HG03175 (cell line): ENCODE measurements at regions not wholly inside any gene's neighbourhood (a gene's known extent, or its start where the extent isn't known, plus 50 kb on each side); places are given as distances from the start of the nearest gene placed in this dataset.
"Not testable (repeated sequence)": the region's sequence is repeated elsewhere in the genome, so short reads cannot be mapped to it uniquely, and the experiment has no call there.

Experiments
- ATAC-seq: cut with Tn5 transposase; IDR thresholded peaks from one replicate; pipeline ENCODE4 v1.9.1; 2021; ENCODE audit warnings: mild to moderate bottlenecking, moderate library complexity; ENCODE audit not compliant: unreplicated experiment

- not testable (repeated sequence) for ATAC-seq
Observed at GRCh38 chr21:27860314-27860955, 893.5 kb upstream of the ADAMTS5 start.

GRCh38 chr21:27858053-27858825 is 891.4 kb upstream of the ADAMTS5 start:
- not testable (repeated sequence) for ATAC-seq

GRCh38 chr21:27856988-27857387 is 890.1 kb upstream of the ADAMTS5 start:
- not testable (repeated sequence) for ATAC-seq

- ATAC-seq, result no peak
Observed at GRCh38 chr21:27841084-27841672, 874.3 kb upstream of the ADAMTS5 start.

- no peak for ATAC-seq
Observed at GRCh38 chr21:27840262-27840661, 873.4 kb upstream of the ADAMTS5 start.

GRCh38 chr21:27839512-27840115 is 872.7 kb upstream of the ADAMTS5 start:
- ATAC-seq, result no peak

GRCh38 chr21:27838573-27838972 is 871.7 kb upstream of the ADAMTS5 start:
- no peak for ATAC-seq

- ATAC-seq, result no peak
Observed at GRCh38 chr21:27837936-27838335, 871.0 kb upstream of the ADAMTS5 start.

- ATAC-seq, result no peak
Observed at GRCh38 chr21:27833298-27833697, 866.4 kb upstream of the ADAMTS5 start.

- no peak for ATAC-seq
Observed at GRCh38 chr21:27831816-27832569, 865.1 kb upstream of the ADAMTS5 start.

GRCh38 chr21:27831177-27831576 is 864.3 kb upstream of the ADAMTS5 start:
- no peak for ATAC-seq

GRCh38 chr21:27827972-27828371 is 861.1 kb upstream of the ADAMTS5 start:
- ATAC-seq, result no peak

GRCh38 chr21:27825035-27825434 is 858.1 kb upstream of the ADAMTS5 start:
- ATAC-seq, result no peak

- ATAC-seq, result no peak
Observed at GRCh38 chr21:27823652-27824201, 856.8 kb upstream of the ADAMTS5 start.

GRCh38 chr21:27820342-27820741 is 853.5 kb upstream of the ADAMTS5 start:
- ATAC-seq, result no peak

GRCh38 chr21:27819299-27819698 is 852.4 kb upstream of the ADAMTS5 start:
- ATAC-seq, result no peak

GRCh38 chr21:27818847-27819246 is 852.0 kb upstream of the ADAMTS5 start:
- ATAC-seq, result no peak

GRCh38 chr21:27817902-27818623 is 851.2 kb upstream of the ADAMTS5 start:
- ATAC-seq, result no peak

- no peak for ATAC-seq
Observed at GRCh38 chr21:27817074-27817473, 850.2 kb upstream of the ADAMTS5 start.

- no peak for ATAC-seq
Observed at GRCh38 chr21:27816301-27816700, 849.4 kb upstream of the ADAMTS5 start.
